Spleen (tissue), 7 donors: ENCODE measurements at regions not wholly inside any gene's neighbourhood (a gene's known extent, or its start where the extent isn't known, plus 50 kb on each side); places are given as distances from the start of the nearest gene placed in this dataset.

Source experiments
- CTCF ChIP-seq, 11 experiments: fragments of 200-600 bp in 7 of 11; fragments of 450-650 bp in 4 of 11; sonication (generic) in 4 of 11; IDR thresholded peaks in 8 of 11; conservative IDR thresholded peaks in 3 of 11; 1 replicate in 7 of 11; 2 replicates in 4 of 11; pipeline versions ENCODE4 v1.4.0 to v1.8.0; 2016 to 2021; ENCODE audit warnings: antibody characterized with exemption in 11 of 11, inconsistent platforms in 4 of 11, mild to moderate bottlenecking in 1 of 11
- POLR2A ChIP-seq, 3 donors: fragments of 450-650 bp; IDR thresholded peaks; one replicate each; pipeline ENCODE4 v1.5.1; 2017; ENCODE audit warnings: antibody characterized with exemption in 3 of 3, mild to moderate bottlenecking in 1 of 3
- donor health status: DM: no; HTN: no; CAD: no; lungs with moderate emphysema.
- donor health status: DM: no; HTN: no; CAD: no.
- donor health status: DM: no; HTN: no; CAD: no.

GRCh38 chr2:12096788-12097449, 350.5 kb downstream of the LPIN1 start:
- no peak for TF ChIP-seq CTCF (IDR thresholded peaks at IDR 0.05 in 8 of 11, conservative IDR thresholded peaks at IDR 0.05 in 3 of 11)
- TF ChIP-seq POLR2A (IDR thresholded peaks at IDR 0.05), result no peak
